HepG2 (cell line): ENCODE measurements at regions not wholly inside any gene's neighbourhood (a gene's known extent, or its start where the extent isn't known, plus 50 kb on each side); places are given as distances from the start of the nearest gene placed in this dataset.

ENCODE experiments used
- ATAC-seq: fragments of 200-7000 bp; cut with Tn5 transposase; 3 replicates; pipeline ENCODE4 v1.9.1; 2020; ENCODE audit warnings: mild to moderate bottlenecking, moderate library complexity
- BruUV-seq: library from RNA; stranded (reverse); fragments of 400-500 nt; replicated peaks from 2 replicates; lab custom pipeline; 2021; lab: Mats Ljungman, UMichigan
- CTCF ChIA-PET: fragments of 300-600 bp; formaldehyde crosslinking; extraction: SDS; loops from one replicate; lab custom pipeline; 2021; ENCODE audit warnings: low total read pairs, inconsistent platforms, low intra/inter-chr PET ratio; lab: Yijun Ruan, JAX
- POLR2A ChIA-PET: fragments of 350-600 bp; sonication (Branson Sonifier 250); formaldehyde crosslinking; loops from one replicate; lab custom pipeline; 2020; ENCODE audit warnings: antibody characterized with exemption, inconsistent platforms; lab: Yijun Ruan, JAX
- DNase-seq: peaks from one replicate; pipeline ENCODE4 v3.0.0-alpha.2; 2015; ENCODE audit warnings: low spot score
- FAIRE-seq: peaks from 3 replicates; lab custom pipeline; 2011; peaks lifted over from hg19 to GRCh38; lab: Jason Lieb, UNC
- H2AFZ ChIP-seq: one replicate; pipeline ENCODE4 v1.6.1; 2011; ENCODE audit warnings: low read length, inconsistent platforms
- H3K27ac ChIP-seq: fragments of 300-600 bp; 3 replicates; pipeline ENCODE4 v1.8.0; 2011; ENCODE audit warnings: mixed run types, mild to moderate bottlenecking, mixed read lengths, low read length, inconsistent platforms; ENCODE audit not compliant: insufficient read depth; ENCODE audit errors: extremely low read length
- H3K27me3 ChIP-seq, 2 experiments: fragments of 200-600 bp in 1 of 2; 2 replicates in 1 of 2; 3 replicates in 1 of 2; pipeline versions ENCODE4 v1.6.0 to v1.8.0; 2011; ENCODE audit warnings: low read length in 2 of 2, mild to moderate bottlenecking in 2 of 2, moderate library complexity in 2 of 2, inconsistent platforms in 1 of 2; ENCODE audit not compliant: insufficient read depth in 2 of 2, control insufficient read depth in 1 of 2
- H3K36me3 ChIP-seq, 2 experiments: fragments of 200-600 bp in 1 of 2; replicated peaks in 1 of 2; 2 replicates in 1 of 2; 3 replicates in 1 of 2; pipeline versions ENCODE4 v1.5.1 to v1.8.0; 2011; ENCODE audit warnings: low read length in 2 of 2, inconsistent platforms in 1 of 2; ENCODE audit not compliant: insufficient read depth in 2 of 2, control insufficient read depth in 1 of 2
- H3K4me1 ChIP-seq: 2 replicates; pipeline ENCODE4 v1.5.1; 2012; ENCODE audit warnings: low read length, inconsistent platforms; ENCODE audit not compliant: insufficient read depth
- H3K4me2 ChIP-seq: 2 replicates; pipeline ENCODE4 v1.6.0; 2011; ENCODE audit warnings: low read depth, low read length, inconsistent platforms
- H3K4me3 ChIP-seq, 3 experiments: fragments of 200-600 bp in 1 of 3; sonication (generic), shearing (Covaris generic) in 1 of 3; replicated peaks in 1 of 3; 2 replicates each; pipeline ENCODE4 v1.5.1; 2011 to 2016; ENCODE audit warnings: low read length in 3 of 3, inconsistent platforms in 2 of 3, low read depth in 2 of 3, mild to moderate bottlenecking in 2 of 3, control low read depth in 1 of 3, mixed read lengths in 1 of 3; ENCODE audit not compliant: insufficient read depth in 1 of 3
- H3K79me2 ChIP-seq: one replicate; pipeline ENCODE4 v1.6.1; 2011; ENCODE audit warnings: low read length, inconsistent platforms; ENCODE audit not compliant: insufficient read depth
- H3K9ac ChIP-seq: 2 replicates; pipeline ENCODE4 v1.6.0; 2011; ENCODE audit warnings: mild to moderate bottlenecking, low read depth, low read length, inconsistent platforms; ENCODE audit not compliant: insufficient read depth
- H3K9me3 ChIP-seq: 2 replicates; pipeline ENCODE4 v1.5.1; 2012; ENCODE audit warnings: mild to moderate bottlenecking, low read length
- H4K20me1 ChIP-seq: 2 replicates; pipeline ENCODE4 v1.6.0; 2011; ENCODE audit warnings: inconsistent platforms, mild to moderate bottlenecking, low read length, moderate library complexity; ENCODE audit not compliant: insufficient read depth
- CAMTA2 ChIP-seq: sonication (generic); formaldehyde crosslinking; IDR thresholded peaks from 2 replicates; pipeline ENCODE4 v1.4.0; 2020; ENCODE audit warnings: mild to moderate bottlenecking, missing genetic modification reagents, borderline replicate concordance
- MEF2D ChIP-seq: sonication (generic); formaldehyde crosslinking; IDR thresholded peaks from 2 replicates; pipeline ENCODE4 v1.5.1; 2020; ENCODE audit warnings: mild to moderate bottlenecking, missing genetic modification reagents
- RARG ChIP-seq: sonication (generic); formaldehyde crosslinking; IDR thresholded peaks from 2 replicates; pipeline ENCODE4 v1.4.0; 2020; ENCODE audit warnings: low read depth, mild to moderate bottlenecking, missing genetic modification reagents
- ZNF232 ChIP-seq: sonication (generic); formaldehyde crosslinking; IDR thresholded peaks from 2 replicates; pipeline ENCODE4 v1.4.0; 2020; ENCODE audit warnings: missing genetic modification reagents, borderline replicate concordance
- ZNF256 ChIP-seq: sonication (generic); formaldehyde crosslinking; conservative IDR thresholded peaks from 2 replicates; pipeline ENCODE4 v1.4.0; 2020; ENCODE audit warnings: missing genetic modification reagents
- ZNF883 ChIP-seq: sonication (generic); formaldehyde crosslinking; IDR thresholded peaks from 2 replicates; pipeline ENCODE4 v1.5.1; 2020; ENCODE audit warnings: mild to moderate bottlenecking, missing genetic modification reagents; ENCODE audit errors: not compliant biosample characterization
- whole genome bisulfite sequencing: methylation state at CpG from one replicate; pipeline ENCODE4 v1.1.6; 2017; ENCODE audit warnings: low lambda C conversion rate; 5-methylcytosine and 5-hydroxymethylcytosine counted together
- in situ Hi-C: cut with HindIII; loops from 2 replicates; pipeline ENCODE4 v1.10.0; 2017; ENCODE audit warnings: low pct_unique_long_range_greater_than_20kb; ENCODE audit not compliant: extremely low pct_ligation_motif_present
- intact Hi-C: fragments of 100-400 bp; cut with micrococcal nuclease; formaldehyde crosslinking; loops from one replicate; pipeline ENCODE4 v1.10.0; 2022; ENCODE audit not compliant: unreplicated experiment
- TF ChIP-seq, protein P1 (sequence below): sonication (generic); formaldehyde crosslinking; IDR thresholded peaks from 2 replicates; pipeline ENCODE4 v1.9.0; 2022; ENCODE audit warnings: low read depth, missing genetic modification reagents
- TF ChIP-seq, protein P2 (sequence below): sonication (generic); formaldehyde crosslinking; IDR thresholded peaks from 2 replicates; pipeline ENCODE4 v1.4.0; 2020; ENCODE audit warnings: missing genetic modification reagents
- TF ChIP-seq, protein P3 (sequence below): sonication (generic); formaldehyde crosslinking; IDR thresholded peaks from 2 replicates; pipeline ENCODE4 v1.8.0; 2022; ENCODE audit warnings: missing genetic modification reagents, mild to moderate bottlenecking, inconsistent platforms, borderline replicate concordance
- TF ChIP-seq, protein P4 (sequence below), 2 experiments: sonication (generic) in 1 of 2; formaldehyde crosslinking in 1 of 2; IDR thresholded peaks; 2 replicates each; pipeline versions ENCODE4 v1.4.0 to v1.6.1; 2018 to 2020; ENCODE audit warnings: missing genetic modification reagents in 2 of 2, borderline replicate concordance in 1 of 2, low read depth in 1 of 2, mild to moderate bottlenecking in 1 of 2, missing biosample characterization in 1 of 2

DNA sequence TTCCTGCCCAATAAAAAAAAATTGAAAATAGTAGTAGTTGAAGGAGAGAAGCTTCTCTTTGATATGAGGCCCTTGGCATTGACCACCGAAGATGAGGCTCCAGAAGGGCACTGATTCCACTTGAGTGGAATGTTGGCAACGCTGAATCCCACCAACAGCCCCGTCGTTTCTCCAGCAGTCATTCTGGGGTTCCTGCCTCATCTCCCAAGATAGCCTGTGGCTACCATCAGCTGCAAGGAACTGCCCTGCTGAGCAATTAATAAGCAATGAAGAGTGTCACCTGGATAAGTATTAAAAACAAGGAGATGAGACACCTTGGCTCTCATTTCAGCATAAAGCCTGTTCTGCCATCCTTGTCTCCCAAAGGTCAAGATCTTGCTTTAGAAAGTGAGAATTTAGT is 144.1 kb downstream of the CSNK2A3 start:
- in situ Hi-C loops: no loop called here
- CTCF ChIA-PET: no interaction called here
- no peaks in the 10 kb centered on the region for H3K4me1 ChIP-seq
- BruUV-seq: no TSS peak
- no peak overlapping the region for H3K4me2 ChIP-seq
- no peak overlapping the region for H3K27ac ChIP-seq
- FAIRE-seq: no peak
- TF ChIP-seq, protein P1, sequence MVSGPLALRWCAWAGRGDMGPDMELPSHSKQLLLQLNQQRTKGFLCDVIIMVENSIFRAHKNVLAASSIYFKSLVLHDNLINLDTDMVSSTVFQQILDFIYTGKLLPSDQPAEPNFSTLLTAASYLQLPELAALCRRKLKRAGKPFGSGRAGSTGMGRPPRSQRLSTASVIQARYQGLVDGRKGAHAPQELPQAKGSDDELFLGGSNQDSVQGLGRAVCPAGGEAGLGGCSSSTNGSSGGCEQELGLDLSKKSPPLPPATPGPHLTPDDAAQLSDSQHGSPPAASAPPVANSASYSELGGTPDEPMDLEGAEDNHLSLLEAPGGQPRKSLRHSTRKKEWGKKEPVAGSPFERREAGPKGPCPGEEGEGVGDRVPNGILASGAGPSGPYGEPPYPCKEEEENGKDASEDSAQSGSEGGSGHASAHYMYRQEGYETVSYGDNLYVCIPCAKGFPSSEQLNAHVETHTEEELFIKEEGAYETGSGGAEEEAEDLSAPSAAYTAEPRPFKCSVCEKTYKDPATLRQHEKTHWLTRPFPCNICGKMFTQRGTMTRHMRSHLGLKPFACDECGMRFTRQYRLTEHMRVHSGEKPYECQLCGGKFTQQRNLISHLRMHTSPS: no peak
- TF ChIP-seq ZNF256: no peak
- TF ChIP-seq, all 625 proteins: peak for 0
- intact Hi-C loops: no loop called here
- no peak for DNase-seq
- H3K79me2 ChIP-seq: no peaks in the 10 kb centered on the region
- POLR2A ChIA-PET: no interaction called here
- no peaks in the 10 kb centered on the region for H3K36me3 ChIP-seq
- 0% methylated on average over 4 of the region's 4 CpGs for WGBS
- no peak for ATAC-seq
- H3K27me3 ChIP-seq: peaks cover 0 to 4% of the 10 kb centered on the region in 2 experiments; a peak in 2 of 5 replicates
- H3K9me3 ChIP-seq: no peaks in the 10 kb centered on the region
- H2AFZ ChIP-seq: no peak overlapping the region
- H3K4me3 ChIP-seq: no peak overlapping the region
- H3K9ac ChIP-seq: no peak overlapping the region
- H4K20me1 ChIP-seq: no peaks in the 10 kb centered on the region

DNA sequence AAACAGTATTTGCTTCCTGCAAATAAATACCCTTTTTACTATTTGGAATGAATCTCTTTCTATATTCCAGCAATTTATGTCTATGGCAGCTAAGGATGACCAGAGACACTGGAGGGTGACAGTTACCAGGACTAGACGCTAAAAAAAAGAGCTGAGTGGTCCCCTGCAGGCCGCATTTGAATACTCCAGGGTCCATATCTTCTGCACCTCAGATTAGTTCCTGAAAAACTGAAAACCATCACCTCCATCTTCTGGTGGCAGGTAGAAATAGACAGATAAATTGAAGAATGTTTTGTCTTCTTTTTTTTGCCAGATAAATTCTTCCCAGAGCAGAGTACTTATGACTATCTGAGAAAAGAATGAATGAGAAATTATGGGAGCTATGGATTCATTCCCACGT is 145.6 kb downstream of the CSNK2A3 start:
- H3K27me3 ChIP-seq: peaks cover 0 to 4% of the 10 kb centered on the region in 2 experiments; a peak in 2 of 5 replicates
- H3K4me2 ChIP-seq: no peak overlapping the region
- H3K79me2 ChIP-seq: no peaks in the 10 kb centered on the region
- no peak overlapping the region for H3K9ac ChIP-seq
- ATAC-seq (no peak), FAIRE-seq (no peak), DNase-seq (no peak)
- no peaks in the 10 kb centered on the region for H4K20me1 ChIP-seq
- TF ChIP-seq, protein P2, sequence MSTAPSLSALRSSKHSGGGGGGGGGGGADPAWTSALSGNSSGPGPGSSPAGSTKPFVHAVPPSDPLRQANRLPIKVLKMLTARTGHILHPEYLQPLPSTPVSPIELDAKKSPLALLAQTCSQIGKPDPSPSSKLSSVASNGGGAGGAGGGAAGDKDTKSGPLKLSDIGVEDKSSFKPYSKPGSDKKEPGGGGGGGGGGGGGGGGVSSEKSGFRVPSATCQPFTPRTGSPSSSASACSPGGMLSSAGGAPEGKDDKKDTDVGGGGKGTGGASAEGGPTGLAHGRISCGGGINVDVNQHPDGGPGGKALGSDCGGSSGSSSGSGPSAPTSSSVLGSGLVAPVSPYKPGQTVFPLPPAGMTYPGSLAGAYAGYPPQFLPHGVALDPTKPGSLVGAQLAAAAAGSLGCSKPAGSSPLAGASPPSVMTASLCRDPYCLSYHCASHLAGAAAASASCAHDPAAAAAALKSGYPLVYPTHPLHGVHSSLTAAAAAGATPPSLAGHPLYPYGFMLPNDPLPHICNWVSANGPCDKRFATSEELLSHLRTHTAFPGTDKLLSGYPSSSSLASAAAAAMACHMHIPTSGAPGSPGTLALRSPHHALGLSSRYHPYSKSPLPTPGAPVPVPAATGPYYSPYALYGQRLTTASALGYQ (CRISPR knock-in tag): no peak
- TF ChIP-seq CAMTA2 (CRISPR knock-in tag) (no peak), ZNF232 (CRISPR knock-in tag) (no peak), ZNF883 (CRISPR knock-in tag) (no peak), MEF2D (CRISPR knock-in tag) (no peak), RARG (CRISPR knock-in tag) (no peak)
- TF ChIP-seq, protein P3, sequence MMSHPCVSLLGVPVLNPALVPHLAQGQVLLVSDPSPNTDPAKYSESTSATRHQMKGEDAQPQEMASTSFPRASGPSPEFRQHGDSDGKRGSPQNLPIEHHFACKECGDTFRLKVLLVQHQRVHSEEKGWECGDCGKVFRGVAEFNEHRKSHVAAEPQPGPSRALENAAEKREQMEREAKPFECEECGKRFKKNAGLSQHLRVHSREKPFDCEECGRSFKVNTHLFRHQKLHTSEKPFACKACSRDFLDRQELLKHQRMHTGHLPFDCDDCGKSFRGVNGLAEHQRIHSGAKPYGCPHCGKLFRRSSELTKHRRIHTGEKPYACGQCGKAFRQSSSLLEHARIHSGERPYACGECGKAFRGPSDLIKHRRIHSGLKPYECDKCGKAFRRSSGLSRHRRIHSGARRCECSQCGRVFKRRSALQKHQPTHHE (CRISPR knock-in tag): no peak
- TF ChIP-seq, protein P4, sequence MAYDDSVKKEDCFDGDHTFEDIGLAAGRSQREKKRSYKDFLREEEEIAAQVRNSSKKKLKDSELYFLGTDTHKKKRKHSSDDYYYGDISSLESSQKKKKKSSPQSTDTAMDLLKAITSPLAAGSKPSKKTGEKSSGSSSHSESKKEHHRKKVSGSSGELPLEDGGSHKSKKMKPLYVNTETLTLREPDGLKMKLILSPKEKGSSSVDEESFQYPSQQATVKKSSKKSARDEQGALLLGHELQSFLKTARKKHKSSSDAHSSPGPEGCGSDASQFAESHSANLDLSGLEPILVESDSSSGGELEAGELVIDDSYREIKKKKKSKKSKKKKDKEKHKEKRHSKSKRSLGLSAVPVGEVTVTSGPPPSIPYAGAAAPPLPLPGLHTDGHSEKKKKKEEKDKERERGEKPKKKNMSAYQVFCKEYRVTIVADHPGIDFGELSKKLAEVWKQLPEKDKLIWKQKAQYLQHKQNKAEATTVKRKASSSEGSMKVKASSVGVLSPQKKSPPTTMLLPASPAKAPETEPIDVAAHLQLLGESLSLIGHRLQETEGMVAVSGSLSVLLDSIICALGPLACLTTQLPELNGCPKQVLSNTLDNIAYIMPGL (CRISPR knock-in tag; IDR thresholded peaks at IDR 0.05; ENCODE audit: borderline replicate concordance in 1 of 2, low read depth in 1 of 2): no peak
- H3K27ac ChIP-seq: no peak overlapping the region
- H3K9me3 ChIP-seq: peaks cover 14% of the 10 kb centered on the region
- CTCF ChIA-PET: no interaction called here
- in situ Hi-C loops (no loop called here), intact Hi-C loops (no loop called here)
- no peak overlapping the region for H3K4me3 ChIP-seq
- H3K36me3 ChIP-seq: no peaks in the 10 kb centered on the region
- no peak overlapping the region for H2AFZ ChIP-seq
- WGBS: 0% methylated on average over 3 of the region's 3 CpGs
- POLR2A ChIA-PET: no interaction called here
- no peaks in the 10 kb centered on the region for H3K4me1 ChIP-seq
- BruUV-seq: no TSS peak
